Suppressor macrophage treated with lipopolysaccharide for 1 hour (primary cell): ENCODE measurements at regions not wholly inside any gene's neighbourhood (a gene's known extent, or its start where the extent isn't known, plus 50 kb on each side); places are given as distances from the start of the nearest gene placed in this dataset.
A peak's percentile ranks its signal among the peaks of the same experiment; 100 is the strongest.
"Not testable (repeated sequence)": the region's sequence is repeated elsewhere in the genome, so short reads cannot be mapped to it uniquely, and the experiment has no call there.

Source experiments
- DNase-seq, 3 donors: peaks; one replicate each; pipeline ENCODE4 v3.0.0-alpha.2; 2020 to 2022

DNA sequence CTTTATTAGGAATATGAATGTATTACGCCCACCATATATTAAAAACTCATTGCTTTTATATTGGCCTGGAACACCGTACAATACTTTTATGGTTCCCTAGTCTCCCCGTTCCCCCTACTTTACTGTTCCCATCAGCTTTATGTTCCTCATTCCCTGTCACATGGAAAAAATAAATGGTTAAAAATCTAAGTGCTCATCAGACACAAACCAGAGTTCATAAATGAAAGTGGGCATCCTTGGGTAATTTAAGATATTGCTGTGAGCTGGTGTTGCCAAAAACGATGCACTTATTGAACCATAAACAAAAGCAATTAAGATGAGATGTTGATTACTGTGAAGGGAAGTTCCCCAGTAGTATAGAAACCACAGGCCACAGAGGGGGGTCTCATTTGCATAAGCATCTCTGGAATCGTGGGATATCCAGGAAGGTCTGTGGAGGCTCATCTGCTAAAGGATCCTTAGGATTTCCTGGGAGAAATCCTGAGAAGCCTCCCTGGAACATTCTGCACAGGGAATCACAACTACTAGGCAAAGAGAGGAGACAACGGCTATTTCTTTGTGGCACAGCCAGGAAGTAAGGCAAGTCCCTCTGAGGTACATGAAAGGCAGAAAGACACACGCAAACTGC is 591.4 kb upstream of the CDH11 start:
- DNase-seq: no peak

DNA sequence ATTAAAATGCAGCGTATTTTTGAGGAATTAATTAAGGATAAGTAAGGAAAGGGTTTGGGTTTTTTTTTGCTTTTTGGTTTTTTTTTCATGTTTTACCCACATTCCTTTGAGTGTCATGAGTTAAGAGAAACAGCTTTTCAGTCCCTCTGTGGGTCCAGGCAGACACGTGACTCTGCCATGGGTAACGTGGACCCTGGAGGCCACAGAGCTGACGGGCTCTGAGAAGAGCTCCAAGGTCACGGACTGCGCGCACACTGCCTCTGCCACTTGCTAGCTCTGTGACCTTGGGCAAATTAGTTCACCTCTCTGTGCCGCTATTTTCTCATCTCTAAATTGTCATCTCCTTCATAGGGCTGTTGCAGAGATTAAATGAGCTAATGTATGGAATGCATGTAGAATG is 588.2 kb upstream of the CDH11 start:
- DNase-seq: no peak

DNA sequence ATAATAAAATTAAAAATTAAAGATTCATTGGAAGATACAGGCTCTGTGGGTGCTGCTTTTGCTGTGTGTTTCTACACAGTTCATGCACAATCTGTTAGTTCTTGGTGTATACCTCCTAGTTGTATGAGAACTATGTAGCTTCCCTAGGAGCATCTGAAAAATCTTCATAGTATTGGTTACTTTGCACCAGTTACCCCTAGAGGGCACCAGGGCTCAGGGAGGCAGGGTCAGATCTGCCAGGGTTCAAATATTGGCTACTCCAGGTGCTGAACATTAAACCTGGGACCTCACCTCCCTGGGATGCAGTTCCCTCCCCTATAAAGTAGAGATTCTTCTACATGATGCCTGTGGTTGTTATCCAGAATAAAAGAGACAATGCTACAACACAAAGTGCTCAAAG is 583.0 kb upstream of the CDH11 start:
- peak in 2 of 3 donors; percentile 12 to 24 for DNase-seq

DNA sequence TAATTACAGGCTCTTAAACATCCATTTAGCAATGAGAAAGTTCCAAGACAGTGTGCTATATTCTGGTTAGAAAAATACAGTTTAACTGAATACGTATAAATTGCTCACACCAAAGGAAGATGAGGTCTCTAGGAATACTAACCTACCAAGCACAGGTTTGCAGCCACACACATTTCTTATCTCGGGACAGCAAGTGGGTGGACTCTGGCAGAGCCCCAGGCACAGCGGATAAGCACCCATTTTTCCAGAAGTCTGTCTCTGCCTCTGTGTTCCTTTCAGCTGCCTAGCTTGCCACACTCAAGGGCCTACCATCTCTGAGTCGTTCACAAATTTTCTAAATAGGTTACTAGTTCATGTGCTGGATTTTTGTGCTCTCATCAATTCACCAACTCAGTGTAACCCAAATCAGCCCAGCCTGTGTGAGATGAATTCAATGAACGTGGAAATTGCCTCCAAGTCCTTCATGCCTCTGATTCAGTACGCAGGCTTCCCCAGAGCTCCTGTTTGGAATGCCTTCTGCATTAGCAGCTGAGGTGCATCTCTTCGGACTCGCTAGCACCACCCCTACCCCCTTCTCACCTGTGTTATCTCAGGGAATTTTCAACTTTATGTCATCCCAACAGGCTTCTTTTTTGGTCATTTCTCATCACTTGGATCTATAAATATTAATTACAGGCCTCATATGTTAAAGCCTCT is 581.0 kb upstream of the CDH11 start:
- no peak for DNase-seq

DNA sequence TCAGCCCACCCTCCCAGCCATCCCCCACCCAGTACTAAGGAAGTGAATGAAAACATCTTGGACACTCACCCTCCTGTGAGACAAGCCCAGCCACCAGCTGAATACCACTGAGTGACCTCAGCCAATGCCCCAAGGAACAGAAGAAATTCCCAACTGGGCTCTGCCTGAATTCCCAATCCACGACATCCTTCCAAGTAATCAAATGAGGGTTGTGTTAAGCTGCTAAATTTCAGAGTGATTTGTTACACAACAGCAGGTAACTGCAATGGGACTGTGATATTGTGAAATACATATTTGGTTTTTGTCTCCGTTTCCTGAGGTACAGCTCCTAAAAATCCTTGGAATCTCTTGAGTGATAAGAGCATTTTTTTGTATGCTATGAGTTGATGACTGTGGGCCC is 578.7 kb upstream of the CDH11 start:
- DNase-seq: no peak

DNA sequence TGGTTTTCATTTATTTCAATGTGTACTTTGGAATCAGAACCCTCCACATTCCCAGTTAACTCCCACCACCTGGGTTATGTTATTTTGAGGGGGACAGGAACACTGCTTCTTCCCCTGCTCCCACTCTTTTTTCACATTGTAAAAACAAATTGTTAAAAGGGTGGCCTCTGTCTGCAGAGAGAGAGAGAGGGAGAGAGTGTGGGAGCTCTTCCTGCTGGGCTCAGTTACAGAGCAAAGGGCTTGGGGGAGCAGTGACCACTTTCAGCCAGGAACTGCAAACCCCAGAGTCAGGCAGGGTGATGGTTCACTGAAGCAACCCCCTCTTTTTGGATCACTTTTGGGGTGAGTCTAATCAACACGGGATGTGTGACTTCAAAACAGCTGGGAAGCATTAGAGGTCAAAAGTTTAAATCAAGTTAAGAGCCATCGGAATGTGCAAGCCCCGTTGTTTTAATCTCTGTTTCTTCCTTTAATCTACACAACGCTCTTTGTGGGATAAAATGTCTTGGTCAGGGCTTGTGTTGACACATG is 577.0 kb upstream of the CDH11 start:
- DNase-seq: no peak

DNA sequence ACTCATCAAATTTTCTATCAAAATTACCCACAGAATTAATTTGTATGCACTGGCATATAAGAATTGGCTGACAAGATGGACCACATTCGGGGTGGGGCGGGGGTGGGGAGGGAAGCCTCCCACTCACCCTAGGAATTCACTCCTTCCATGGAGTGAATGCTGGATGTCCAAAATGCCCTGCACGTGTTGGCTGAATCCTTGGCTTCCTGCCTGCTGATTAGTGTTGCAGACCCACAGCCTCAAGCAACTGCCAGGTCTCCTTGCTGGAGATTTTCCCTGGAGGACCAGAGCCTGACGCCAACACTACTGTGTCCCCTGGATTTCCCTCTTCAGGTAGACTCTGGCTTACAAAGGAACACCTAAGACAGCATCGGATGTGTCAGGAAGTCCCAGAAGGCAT is 575.7 kb upstream of the CDH11 start:
- no peak for DNase-seq

DNA sequence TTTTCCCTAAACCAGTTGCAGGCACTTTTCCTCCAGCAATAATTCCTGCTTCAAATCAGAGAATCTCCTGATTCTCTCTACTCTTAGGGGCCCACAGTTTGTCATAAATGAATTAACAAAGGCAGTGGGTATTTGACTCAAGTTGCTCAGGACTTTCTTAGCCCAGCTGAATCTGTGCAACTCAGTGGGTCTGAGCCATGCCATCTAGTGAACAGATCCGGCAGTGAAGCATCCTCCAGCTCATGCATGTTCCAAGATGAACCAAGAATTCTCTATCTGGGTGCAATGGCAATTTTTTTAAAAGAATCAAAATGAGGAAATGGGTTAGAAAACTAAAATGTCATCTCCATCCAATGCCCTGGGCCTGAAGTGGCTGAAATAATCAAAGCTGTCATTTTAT is 575.2 kb upstream of the CDH11 start:
- no peak for DNase-seq

DNA sequence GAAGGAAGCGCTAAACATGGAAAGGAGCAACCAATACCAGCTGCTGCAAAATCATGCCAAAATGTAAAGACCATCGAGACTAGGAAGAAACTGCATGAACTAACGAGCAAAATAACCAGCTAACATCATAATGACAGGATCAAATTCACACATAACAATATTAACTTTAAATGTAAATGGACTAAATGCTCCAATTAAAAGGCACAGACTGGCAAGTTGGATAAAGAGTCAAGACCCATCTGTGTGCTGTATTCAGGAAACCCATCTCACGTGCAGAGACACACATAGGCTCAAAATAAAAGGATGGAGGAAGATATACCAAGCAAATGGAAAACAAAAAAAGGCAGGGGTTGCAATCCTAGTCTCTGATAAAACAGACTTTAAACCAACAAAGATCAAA is 570.0 kb upstream of the CDH11 start:
- not testable (repeated sequence) for DNase-seq

DNA sequence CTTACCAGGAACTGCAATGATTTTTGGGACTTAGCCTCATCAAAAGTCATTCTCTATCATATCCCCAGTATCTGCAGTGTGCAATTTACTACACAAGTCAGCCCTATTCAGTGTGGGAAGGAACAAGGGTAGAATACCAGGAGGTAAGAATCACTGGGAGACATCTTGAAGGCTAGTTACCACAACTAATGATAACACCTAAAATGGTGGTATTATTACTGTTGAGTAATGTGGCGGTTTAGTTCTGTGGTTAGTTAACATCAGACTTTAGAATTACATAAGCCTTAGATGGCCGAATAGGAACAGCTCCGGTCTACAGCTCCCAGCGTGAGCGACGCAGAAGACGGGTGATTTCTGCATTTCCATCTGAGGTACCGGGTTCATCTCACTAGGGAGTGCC is 567.9 kb upstream of the CDH11 start:
- no peak for DNase-seq

DNA sequence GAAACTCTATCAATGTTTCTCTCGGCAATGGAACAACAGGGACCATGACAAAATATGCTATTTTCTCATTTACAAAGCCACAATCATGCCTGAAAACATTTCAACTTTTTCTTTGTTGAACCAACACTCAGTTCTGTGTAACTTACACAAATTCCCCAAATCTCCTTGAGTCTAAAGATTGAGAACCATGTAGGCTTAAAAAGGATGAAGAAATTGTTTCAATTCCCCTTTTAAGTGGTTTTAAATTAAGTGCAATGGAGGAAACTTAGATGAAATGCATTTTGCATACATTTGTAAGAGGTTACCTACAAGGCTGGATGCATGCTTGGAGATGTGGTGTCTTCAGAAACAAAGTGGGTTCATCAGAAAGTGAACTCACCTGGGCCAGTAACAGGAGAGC is 566.4 kb upstream of the CDH11 start:
- DNase-seq: peak in 1 of 3 donors; percentile 42

DNA sequence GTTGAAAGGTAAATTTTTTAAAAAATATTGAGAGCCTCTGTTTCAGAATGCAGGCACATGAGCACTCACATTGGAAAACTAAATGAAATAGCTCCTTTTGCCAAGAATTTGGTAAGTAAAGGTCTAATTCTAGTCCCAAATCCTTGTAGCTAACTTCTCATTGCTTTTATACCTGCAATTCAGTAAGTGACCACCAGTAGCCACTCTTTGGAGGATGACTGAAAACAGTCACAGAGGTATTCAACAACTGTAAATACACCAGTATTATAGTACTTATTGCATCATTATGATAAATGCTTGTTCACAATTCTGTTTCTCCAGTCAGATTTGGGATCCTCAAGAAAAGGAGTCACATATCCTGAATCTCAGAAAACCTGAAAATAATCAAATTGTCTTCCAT is 562.4 kb upstream of the CDH11 start:
- peak in 1 of 3 donors; percentile 3 for DNase-seq

DNA sequence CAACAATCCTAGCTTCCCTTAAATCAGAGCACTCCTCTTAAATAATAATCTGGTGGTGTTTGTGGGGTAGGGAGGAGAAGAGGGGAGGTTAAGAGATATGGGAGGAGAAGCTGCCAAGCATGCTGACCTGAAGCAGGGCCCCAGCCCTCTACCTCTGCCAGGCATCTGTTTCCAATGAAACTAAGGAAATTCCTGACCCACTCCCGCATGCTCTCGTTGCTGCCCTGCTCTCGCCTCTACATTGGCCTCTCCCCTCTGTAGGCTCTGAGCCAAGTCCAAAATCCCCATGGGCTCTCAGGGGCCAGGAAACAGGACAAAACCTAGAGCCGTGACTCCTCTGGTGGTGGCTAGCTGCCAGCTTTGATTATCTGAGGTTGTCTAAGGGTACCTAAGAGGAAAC is 559.5 kb upstream of the CDH11 start:
- no peak for DNase-seq

DNA sequence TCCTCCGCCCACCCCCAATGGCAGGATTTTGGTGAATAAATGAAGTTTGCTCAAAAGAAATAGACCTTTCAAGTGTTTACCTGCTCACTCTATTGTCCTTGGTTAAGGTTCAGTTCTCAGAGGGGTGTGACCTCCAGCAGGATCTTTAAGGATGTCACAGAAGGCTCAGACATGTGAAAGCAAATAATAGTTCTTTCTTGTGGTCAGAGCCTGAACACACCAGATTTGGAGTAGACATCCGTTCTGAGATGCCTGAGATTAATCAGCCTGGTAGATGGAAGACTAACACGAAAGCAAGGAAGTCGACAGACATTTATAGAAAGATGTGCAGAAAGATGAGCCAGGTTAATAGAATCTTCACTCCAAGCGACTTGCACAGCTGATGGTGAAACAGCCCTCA is 557.9 kb upstream of the CDH11 start:
- DNase-seq: no peak

DNA sequence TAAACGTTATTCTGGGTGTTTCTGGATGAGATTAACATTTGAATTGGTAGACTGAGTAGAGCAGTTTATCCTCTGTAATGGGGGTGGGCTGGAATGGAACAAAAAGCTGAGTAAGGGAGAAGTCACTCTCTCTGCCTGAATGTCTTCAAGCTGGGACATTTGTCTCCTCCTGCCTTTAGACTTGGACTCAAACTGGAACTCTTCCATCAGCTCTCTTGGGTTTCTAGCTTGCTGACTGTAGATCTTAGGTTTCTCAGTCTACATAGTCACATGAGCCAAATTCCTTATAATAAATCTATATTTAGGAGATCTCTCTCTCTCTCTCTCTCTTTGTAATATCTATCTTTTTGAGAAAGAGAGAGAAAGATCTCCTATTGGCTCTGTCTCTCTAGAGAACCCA is 553.3 kb upstream of the CDH11 start:
- DNase-seq: no peak

DNA sequence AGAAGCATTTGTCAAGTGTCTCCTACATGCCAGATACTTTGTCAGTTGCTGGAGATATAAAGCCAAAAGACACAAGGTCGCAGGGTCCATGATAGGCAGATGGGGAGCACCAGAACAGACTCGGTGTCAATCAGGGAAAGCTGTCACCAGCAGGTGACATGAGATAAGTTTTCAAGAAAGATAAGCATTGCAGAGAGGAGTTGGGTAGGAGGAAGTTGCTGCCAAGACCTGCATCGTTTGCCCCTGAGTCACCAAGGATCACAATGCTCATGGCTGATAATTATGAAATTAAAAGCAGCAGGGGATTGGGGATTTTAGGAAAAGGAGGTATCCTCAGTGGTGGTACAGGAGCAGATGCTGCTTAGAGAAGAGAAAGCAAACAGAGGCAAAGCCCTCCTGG is 551.1 kb upstream of the CDH11 start:
- no peak for DNase-seq

DNA sequence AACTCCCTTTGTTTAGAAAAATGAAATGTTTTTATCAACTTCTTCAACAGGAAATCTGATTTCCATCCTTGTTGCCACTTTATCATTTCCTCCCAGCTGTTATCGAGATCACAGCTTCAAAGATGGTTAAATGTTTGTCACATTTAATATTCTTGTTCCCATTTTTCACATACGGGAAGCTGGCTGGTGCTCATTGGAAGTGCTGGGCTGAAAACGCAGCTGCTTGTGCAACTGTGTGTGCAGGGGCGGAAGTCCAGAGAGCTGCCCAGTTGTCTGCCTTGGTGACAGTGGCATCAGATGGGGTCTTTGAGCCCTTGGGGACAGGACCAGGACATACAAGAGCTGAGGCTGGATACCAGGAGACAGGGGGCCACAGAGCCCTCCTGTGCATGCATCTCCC is 549.2 kb upstream of the CDH11 start:
- peak in 2 of 3 donors; percentile 5 to 31 for DNase-seq

DNA sequence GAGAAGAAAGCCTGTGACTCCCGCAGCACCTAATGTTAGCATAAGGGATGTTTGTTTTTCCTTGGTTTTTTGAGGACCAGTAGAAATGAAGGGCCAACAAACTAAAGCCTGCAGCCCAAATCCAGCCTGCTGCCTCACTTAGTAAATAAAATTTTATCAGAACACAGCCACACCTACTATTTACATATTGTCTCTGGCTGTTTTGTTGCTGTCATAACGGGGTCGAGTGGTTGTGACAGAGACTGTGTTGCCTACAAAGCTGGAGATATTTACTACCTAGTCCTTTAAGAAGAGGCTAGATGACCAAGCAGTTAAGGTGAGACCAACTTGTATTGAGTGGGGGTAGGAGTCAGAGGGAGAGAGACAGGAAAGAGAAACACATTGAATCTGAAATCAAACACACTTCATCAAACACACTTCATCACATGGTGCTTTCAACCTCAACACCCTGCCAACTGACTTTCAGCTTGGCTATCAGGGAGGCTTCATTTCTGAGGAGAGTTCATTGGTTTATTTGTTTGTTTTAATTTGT is 546.3 kb upstream of the CDH11 start:
- DNase-seq: no peak

DNA sequence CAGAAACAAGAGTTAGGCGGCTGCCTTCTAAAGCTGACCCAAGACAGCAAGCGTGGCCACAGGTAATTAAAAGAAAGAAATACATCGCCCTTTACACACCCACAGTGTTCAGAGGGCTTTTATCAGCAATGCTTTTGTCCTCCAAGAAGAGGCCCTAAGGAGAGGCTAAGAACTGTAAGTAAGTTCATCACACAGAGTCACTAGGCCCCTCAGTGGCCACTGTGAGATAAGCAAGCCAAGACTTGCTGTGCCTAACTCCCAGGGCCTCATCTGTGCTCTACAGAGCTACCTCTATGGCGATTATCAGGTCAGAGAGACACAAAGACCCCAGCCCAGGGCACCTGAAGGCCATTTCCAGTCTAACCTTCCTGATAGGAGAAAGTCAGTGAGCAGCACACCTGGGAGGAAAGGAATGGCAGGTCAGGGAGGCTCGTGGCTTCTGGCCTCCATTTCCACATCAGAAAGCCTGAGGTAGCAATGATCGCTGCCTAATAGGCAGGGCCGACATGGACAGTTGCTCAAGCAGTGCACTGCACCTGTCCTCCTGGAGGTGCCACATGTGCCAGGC is 545.2 kb upstream of the CDH11 start:
- DNase-seq: no peak

DNA sequence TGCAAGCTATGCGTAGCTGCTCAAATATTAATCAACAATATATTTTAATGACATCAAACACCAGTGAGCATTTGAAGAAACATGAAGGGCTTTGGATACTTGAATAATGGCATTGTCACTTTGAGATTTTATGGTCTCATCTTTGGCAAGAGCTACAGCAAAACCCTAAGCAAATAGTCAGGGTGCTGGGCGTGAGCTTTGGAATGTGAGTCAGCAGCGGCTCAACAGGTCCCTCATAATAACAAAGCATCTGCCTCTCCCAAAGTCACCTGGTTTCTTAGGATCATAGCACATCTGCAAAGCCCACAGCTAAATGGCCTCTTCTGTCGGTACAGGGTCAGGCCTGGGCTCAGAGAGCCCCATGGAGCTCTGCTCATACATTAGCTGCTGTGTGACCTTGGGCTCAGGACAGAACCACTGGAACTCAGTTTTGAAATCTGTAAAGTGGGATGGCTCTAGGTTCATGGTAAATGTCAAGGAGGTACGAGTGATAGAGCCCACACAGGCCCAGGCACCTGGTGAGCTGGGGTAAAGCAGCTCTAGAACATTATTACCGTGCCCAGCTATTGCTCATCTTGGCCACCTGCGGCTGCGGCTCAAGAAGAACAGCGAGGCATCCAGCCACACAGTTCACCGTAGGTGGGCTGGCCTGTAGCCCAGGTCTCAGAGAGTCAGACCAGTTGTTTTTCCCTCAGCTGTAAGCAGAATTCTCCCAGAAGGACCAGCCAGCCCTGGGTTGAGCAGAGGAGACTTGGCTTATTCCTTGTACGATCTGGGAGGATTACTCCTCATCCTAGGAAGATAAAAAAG is 544.5 kb upstream of the CDH11 start:
- DNase-seq: no peak

DNA sequence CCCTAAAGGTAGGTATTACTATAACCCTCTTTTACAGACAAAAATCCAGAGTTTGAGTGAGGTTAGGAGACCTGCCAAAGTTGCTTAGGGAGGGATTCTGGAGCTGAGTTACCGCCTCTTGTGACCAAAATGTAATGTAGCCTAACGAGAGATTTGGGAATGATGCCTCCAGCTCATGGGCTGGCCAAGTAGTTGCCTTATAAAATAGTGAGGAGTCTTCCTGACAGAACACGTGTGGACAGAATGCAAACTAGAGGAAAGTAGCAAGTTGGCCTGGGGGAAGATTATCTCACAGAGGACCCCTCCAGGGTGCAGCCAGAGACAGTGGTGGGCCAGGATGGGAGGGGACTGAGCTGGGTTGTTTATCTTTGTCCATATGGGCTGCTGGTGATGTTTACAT is 543.7 kb upstream of the CDH11 start:
- DNase-seq: no peak

DNA sequence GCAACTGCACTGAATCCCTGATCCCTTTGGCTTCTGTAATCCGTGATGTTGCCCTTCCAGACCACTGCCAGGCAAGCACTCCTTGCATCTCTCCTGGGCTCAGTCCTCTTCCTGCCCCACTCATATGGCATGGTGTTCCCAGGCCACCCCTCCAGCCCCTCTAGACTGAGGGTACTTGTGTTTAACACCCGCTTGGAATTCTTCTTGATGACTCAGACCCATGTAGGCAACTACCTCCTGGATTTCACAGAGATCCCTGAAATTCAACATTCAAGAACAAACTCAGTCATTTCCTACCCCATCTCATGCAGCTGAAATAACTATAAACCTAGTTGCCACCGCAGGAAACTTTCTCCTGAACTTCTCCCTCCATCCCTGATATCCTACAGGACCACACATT is 541.9 kb upstream of the CDH11 start:
- no peak for DNase-seq

DNA sequence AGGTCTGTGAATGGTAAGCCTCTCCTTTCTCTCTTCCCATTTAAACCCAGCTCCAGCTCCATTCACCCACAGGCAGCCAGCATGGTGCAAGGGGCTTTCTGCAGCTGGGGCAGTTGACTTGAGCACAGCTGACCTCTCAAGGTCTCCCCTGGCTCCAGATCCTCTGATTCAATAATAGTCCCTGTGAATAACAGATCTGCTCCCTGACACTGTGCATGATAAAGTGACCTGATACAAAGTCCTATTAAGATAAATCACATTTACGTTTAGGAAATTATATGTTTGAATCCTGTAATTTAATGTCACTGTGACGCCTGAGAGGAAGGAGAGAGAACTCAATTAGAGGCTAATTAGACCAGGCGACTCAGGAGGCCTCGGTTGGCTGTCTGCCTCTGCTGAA is 540.4 kb upstream of the CDH11 start:
- no peak for DNase-seq
